ENCODE measurements at regions not wholly inside any gene's neighbourhood (a gene's known extent, or its start where the extent isn't known, plus 50 kb on each side); places are given as distances from the start of the nearest gene placed in this dataset.
A peak's percentile ranks its signal among the peaks of the same experiment; 100 is the strongest.
"Not testable (repeated sequence)": the region's sequence is repeated elsewhere in the genome, so short reads cannot be mapped to it uniquely, and the experiment has no call there.

GRCh38 chr16:52976539-52977167 lies 76.0 kb downstream of the CHD9NB start:
- no peak for DNase-seq (ENCODE audit: low read depth, low spot score)

- DNase-seq (ENCODE audit: low read depth, low spot score): no peak
These were observed 85.0 kb downstream of the CHD9NB start for GRCh38 chr16:52967744-52968143.

GRCh38 chr16:52964290-52964689 lies 88.4 kb downstream of the CHD9NB start:
- DNase-seq (ENCODE audit: low read depth, low spot score): no peak

GRCh38 chr16:52963855-52964242 lies 88.8 kb downstream of the CHD9NB start:
- DNase-seq (ENCODE audit: low read depth, low spot score): no peak

- DNase-seq (ENCODE audit: low read depth, low spot score): no peak
These were observed 89.4 kb downstream of the CHD9NB start for GRCh38 chr16:52963212-52963854.

- no peak for DNase-seq (ENCODE audit: low read depth, low spot score)
These were observed 93.7 kb downstream of the CHD9NB start for GRCh38 chr16:52958951-52959350.

GRCh38 chr16:52957199-52957598 lies 95.5 kb downstream of the CHD9NB start:
- no peak for DNase-seq (ENCODE audit: low read depth, low spot score)

- no peak for DNase-seq (ENCODE audit: low read depth, low spot score)
These were observed 96.7 kb downstream of the CHD9NB start for GRCh38 chr16:52956044-52956443.

- no peak for DNase-seq (ENCODE audit: low read depth, low spot score)
These were observed 99.5 kb downstream of the CHD9NB start for GRCh38 chr16:52953215-52953614.

GRCh38 chr16:52948946-52949345 lies 103.8 kb downstream of the CHD9NB start:
- DNase-seq (ENCODE audit: low read depth, low spot score): no peak

GRCh38 chr16:52932321-52932720 lies 120.4 kb downstream of the CHD9NB start:
- no peak for DNase-seq (ENCODE audit: low read depth, low spot score)

GRCh38 chr16:52929478-52930400 lies 123.0 kb downstream of the CHD9NB start:
- DNase-seq (ENCODE audit: low read depth, low spot score): no peak

- no peak for DNase-seq (ENCODE audit: low read depth, low spot score)
These were observed 123.7 kb downstream of the CHD9NB start for GRCh38 chr16:52928955-52929354.

GRCh38 chr16:52925143-52925542 lies 127.6 kb downstream of the CHD9NB start:
- DNase-seq (ENCODE audit: low read depth, low spot score): no peak

GRCh38 chr16:52924162-52924561 lies 128.5 kb downstream of the CHD9NB start:
- no peak for DNase-seq (ENCODE audit: low read depth, low spot score)

- no peak for DNase-seq (ENCODE audit: low read depth, low spot score)
These were observed 131.6 kb downstream of the CHD9NB start for GRCh38 chr16:52921104-52921503.

GRCh38 chr16:52920331-52920730 lies 132.4 kb downstream of the CHD9NB start:
- DNase-seq (ENCODE audit: low read depth, low spot score): no peak

- DNase-seq (ENCODE audit: low read depth, low spot score): no peak
These were observed 138.3 kb downstream of the CHD9NB start for GRCh38 chr16:52914428-52914827.

- DNase-seq (ENCODE audit: low read depth, low spot score): peak; percentile 8
These were observed 140.0 kb downstream of the CHD9NB start for GRCh38 chr16:52912565-52913173.

GRCh38 chr16:52908057-52908456 lies 144.6 kb downstream of the CHD9NB start:
- DNase-seq (ENCODE audit: low read depth, low spot score): not testable (repeated sequence)

- DNase-seq (ENCODE audit: low read depth, low spot score): no peak
These were observed 146.4 kb downstream of the CHD9NB start for GRCh38 chr16:52906281-52906680.

Measured in pulmonary artery endothelial cell (primary cell).